BE2C (cell line): ENCODE measurements at regions not wholly inside any gene's neighbourhood (a gene's known extent, or its start where the extent isn't known, plus 50 kb on each side); places are given as distances from the start of the nearest gene placed in this dataset.

Source experiments
- DNase-seq: peaks from one replicate; pipeline ENCODE4 v3.0.0-alpha.2; 2020
- H3K27me3 ChIP-seq: fragments of 250-450 bp; sonication (Bioruptor Pico); 2 replicates; pipeline ENCODE4 v1.5.1; 2020; ENCODE audit warnings: mild to moderate bottlenecking
- H3K36me3 ChIP-seq: fragments of 250-450 bp; sonication (Bioruptor Pico); 2 replicates; pipeline ENCODE4 v1.5.1; 2020; ENCODE audit warnings: mild to moderate bottlenecking
- H3K4me1 ChIP-seq: fragments of 250-450 bp; sonication (Bioruptor Pico); 2 replicates; pipeline ENCODE4 v1.5.1; 2020
- H3K4me3 ChIP-seq: 2 replicates; pipeline ENCODE4 v1.5.1; 2011; ENCODE audit warnings: low read depth, low read length
- H3K9me3 ChIP-seq: fragments of 250-450 bp; sonication (Bioruptor Pico); 2 replicates; pipeline ENCODE4 v1.5.1; 2020
- CTCF ChIP-seq: IDR thresholded peaks from 2 replicates; pipeline ENCODE4 v1.5.1; 2012; ENCODE audit warnings: mild to moderate bottlenecking, low read depth, low read length

- H3K9me3 ChIP-seq = no peaks in the 10 kb centered on the region
- H3K4me3 ChIP-seq = no peak overlapping the region
- no peak for TF ChIP-seq CTCF
These were observed 545.5 kb upstream of the SLC8A1 start for GRCh38 chr2:40997362-40997761.

GRCh38 chr2:41000374-41000773, 548.5 kb upstream of the SLC8A1 start:
- H3K4me1 ChIP-seq = no peaks in the 10 kb centered on the region
- no peak for TF ChIP-seq CTCF
- no peaks in the 10 kb centered on the region for H3K9me3 ChIP-seq
- no peaks in the 10 kb centered on the region for H3K36me3 ChIP-seq
- no peak for DNase-seq
- H3K27me3 ChIP-seq = no peaks in the 10 kb centered on the region
- no peak overlapping the region for H3K4me3 ChIP-seq

More at GRCh38 chr2:40997362-40997761, 545.5 kb upstream of the SLC8A1 start:
- no peaks in the 10 kb centered on the region for H3K36me3 ChIP-seq
- H3K4me1 ChIP-seq = no peaks in the 10 kb centered on the region
- no peak for DNase-seq
- H3K27me3 ChIP-seq = no peaks in the 10 kb centered on the region

GRCh38 chr2:41000906-41001305, 549.0 kb upstream of the SLC8A1 start:
- Histone ChIP-seq H3K4me1 (no peaks in the 10 kb centered on the region), H3K27me3 (no peaks in the 10 kb centered on the region), H3K4me3 (no peak overlapping the region), H3K36me3 (no peaks in the 10 kb centered on the region), H3K9me3 (no peaks in the 10 kb centered on the region)
- DNase-seq = no peak
- no peak for TF ChIP-seq CTCF

- no peak for DNase-seq
- Histone ChIP-seq H3K27me3 (no peaks in the 10 kb centered on the region), H3K4me1 (no peaks in the 10 kb centered on the region), H3K4me3 (no peak overlapping the region), H3K9me3 (no peaks in the 10 kb centered on the region), H3K36me3 (no peaks in the 10 kb centered on the region)
- TF ChIP-seq CTCF = no peak
These were observed 552.8 kb upstream of the SLC8A1 start for GRCh38 chr2:41004700-41005099.

GRCh38 chr2:41020358-41020757, 568.5 kb upstream of the SLC8A1 start:
- DNase-seq = no peak
- no peak for TF ChIP-seq CTCF
- no peaks in the 10 kb centered on the region for H3K9me3 ChIP-seq
- H3K36me3 ChIP-seq = no peaks in the 10 kb centered on the region
- H3K4me1 ChIP-seq = peaks cover 12% of the 10 kb centered on the region
- H3K27me3 ChIP-seq = no peaks in the 10 kb centered on the region
- H3K4me3 ChIP-seq = no peak overlapping the region

GRCh38 chr2:41024816-41025215, 572.9 kb upstream of the SLC8A1 start:
- no peaks in the 10 kb centered on the region for H3K27me3 ChIP-seq
- TF ChIP-seq CTCF = no peak
- H3K4me1 ChIP-seq = peaks cover 13% of the 10 kb centered on the region
- H3K36me3 ChIP-seq = no peaks in the 10 kb centered on the region
- DNase-seq = peak; percentile 68
- H3K9me3 ChIP-seq = no peaks in the 10 kb centered on the region
- no peak overlapping the region for H3K4me3 ChIP-seq
